ENCODE measurements at regions not wholly inside any gene's neighbourhood (a gene's known extent, or its start where the extent isn't known, plus 50 kb on each side); places are given as distances from the start of the nearest gene placed in this dataset.
"Not testable (repeated sequence)": the region's sequence is repeated elsewhere in the genome, so short reads cannot be mapped to it uniquely, and the experiment has no call there.

- not testable (repeated sequence) for H3K36me3 ChIP-seq (ENCODE audit: insufficient read depth, low read length); H3K4me1 ChIP-seq (ENCODE audit: insufficient read depth, low read length); H3K27ac ChIP-seq (ENCODE audit: low read length); H3K9me3 ChIP-seq (ENCODE audit: insufficient read depth, low read length, severe bottlenecking); H3K4me3 ChIP-seq (ENCODE audit: low read depth in 1 of 2, low read length in 2 of 2); DNase-seq; ATAC-seq (ENCODE audit: insufficient read depth, low read depth); H3K79me2 ChIP-seq (ENCODE audit: insufficient read depth, low read length); H3K27me3 ChIP-seq (ENCODE audit: insufficient read depth, low read length, poor library complexity); H3K4me2 ChIP-seq (ENCODE audit: insufficient read depth, low read length); H4K20me1 ChIP-seq (ENCODE audit: insufficient read depth, low read length); H3K9ac ChIP-seq (ENCODE audit: low read depth, low read length); H2AFZ ChIP-seq (ENCODE audit: low read depth, low read length)
These were observed 182.5 kb upstream of the FAM20C start for GRCh38 chr7:9919-10318.

GRCh38 chr7:32565-33280 is 159.6 kb upstream of the FAM20C start:
- H3K27ac ChIP-seq (ENCODE audit: low read length); H3K27me3 ChIP-seq (ENCODE audit: insufficient read depth, low read length, poor library complexity); ATAC-seq (ENCODE audit: insufficient read depth, low read depth); H3K4me3 ChIP-seq (ENCODE audit: low read depth in 1 of 2, low read length in 2 of 2); H3K79me2 ChIP-seq (ENCODE audit: insufficient read depth, low read length); H3K9ac ChIP-seq (ENCODE audit: low read depth, low read length); H3K4me1 ChIP-seq (ENCODE audit: insufficient read depth, low read length); DNase-seq; H4K20me1 ChIP-seq (ENCODE audit: insufficient read depth, low read length); H3K9me3 ChIP-seq (ENCODE audit: insufficient read depth, low read length, severe bottlenecking); H3K4me2 ChIP-seq (ENCODE audit: insufficient read depth, low read length); H3K36me3 ChIP-seq (ENCODE audit: insufficient read depth, low read length); H2AFZ ChIP-seq (ENCODE audit: low read depth, low read length): not testable (repeated sequence)

- not testable (repeated sequence) for H3K4me2 ChIP-seq (ENCODE audit: insufficient read depth, low read length)
These were observed 157.2 kb upstream of the FAM20C start for GRCh38 chr7:35121-35541.

GRCh38 chr7:36539-36938 is 155.8 kb upstream of the FAM20C start:
- not testable (repeated sequence) for H3K4me3 ChIP-seq (ENCODE audit: low read depth in 1 of 2, low read length in 2 of 2); H3K9me3 ChIP-seq (ENCODE audit: insufficient read depth, low read length, severe bottlenecking); H3K4me1 ChIP-seq (ENCODE audit: insufficient read depth, low read length); H4K20me1 ChIP-seq (ENCODE audit: insufficient read depth, low read length); H2AFZ ChIP-seq (ENCODE audit: low read depth, low read length); H3K27me3 ChIP-seq (ENCODE audit: insufficient read depth, low read length, poor library complexity); H3K79me2 ChIP-seq (ENCODE audit: insufficient read depth, low read length); H3K27ac ChIP-seq (ENCODE audit: low read length); ATAC-seq (ENCODE audit: insufficient read depth, low read depth); H3K36me3 ChIP-seq (ENCODE audit: insufficient read depth, low read length); H3K9ac ChIP-seq (ENCODE audit: low read depth, low read length); DNase-seq; H3K4me2 ChIP-seq (ENCODE audit: insufficient read depth, low read length)

More at GRCh38 chr7:35121-35541, 157.2 kb upstream of the FAM20C start:
- H4K20me1 ChIP-seq (ENCODE audit: insufficient read depth, low read length); H3K36me3 ChIP-seq (ENCODE audit: insufficient read depth, low read length); H3K9me3 ChIP-seq (ENCODE audit: insufficient read depth, low read length, severe bottlenecking); H3K27me3 ChIP-seq (ENCODE audit: insufficient read depth, low read length, poor library complexity); H3K9ac ChIP-seq (ENCODE audit: low read depth, low read length); H2AFZ ChIP-seq (ENCODE audit: low read depth, low read length); H3K4me3 ChIP-seq (ENCODE audit: low read depth in 1 of 2, low read length in 2 of 2); H3K4me1 ChIP-seq (ENCODE audit: insufficient read depth, low read length); ATAC-seq (ENCODE audit: insufficient read depth, low read depth); H3K79me2 ChIP-seq (ENCODE audit: insufficient read depth, low read length); H3K27ac ChIP-seq (ENCODE audit: low read length); DNase-seq: not testable (repeated sequence)

GRCh38 chr7:37656-38055 is 154.7 kb upstream of the FAM20C start:
- H3K36me3 ChIP-seq (ENCODE audit: insufficient read depth, low read length); H4K20me1 ChIP-seq (ENCODE audit: insufficient read depth, low read length); H3K4me1 ChIP-seq (ENCODE audit: insufficient read depth, low read length); ATAC-seq (ENCODE audit: insufficient read depth, low read depth); H3K4me3 ChIP-seq (ENCODE audit: low read depth in 1 of 2, low read length in 2 of 2); H3K9me3 ChIP-seq (ENCODE audit: insufficient read depth, low read length, severe bottlenecking); H2AFZ ChIP-seq (ENCODE audit: low read depth, low read length); H3K9ac ChIP-seq (ENCODE audit: low read depth, low read length); H3K79me2 ChIP-seq (ENCODE audit: insufficient read depth, low read length); H3K27ac ChIP-seq (ENCODE audit: low read length); H3K4me2 ChIP-seq (ENCODE audit: insufficient read depth, low read length); DNase-seq: not testable (repeated sequence)
- H3K27me3 ChIP-seq (ENCODE audit: insufficient read depth, low read length, poor library complexity), result peaks cover 16% of the 10 kb centered on the region

GRCh38 chr7:38444-38843 is 153.9 kb upstream of the FAM20C start:
- ATAC-seq (ENCODE audit: insufficient read depth, low read depth); DNase-seq; H3K9ac ChIP-seq (ENCODE audit: low read depth, low read length); H4K20me1 ChIP-seq (ENCODE audit: insufficient read depth, low read length); H3K79me2 ChIP-seq (ENCODE audit: insufficient read depth, low read length); H3K4me1 ChIP-seq (ENCODE audit: insufficient read depth, low read length); H2AFZ ChIP-seq (ENCODE audit: low read depth, low read length); H3K27ac ChIP-seq (ENCODE audit: low read length); H3K4me3 ChIP-seq (ENCODE audit: low read depth in 1 of 2, low read length in 2 of 2); H3K9me3 ChIP-seq (ENCODE audit: insufficient read depth, low read length, severe bottlenecking); H3K4me2 ChIP-seq (ENCODE audit: insufficient read depth, low read length); H3K36me3 ChIP-seq (ENCODE audit: insufficient read depth, low read length): not testable (repeated sequence)
- peaks cover 22% of the 10 kb centered on the region for H3K27me3 ChIP-seq (ENCODE audit: insufficient read depth, low read length, poor library complexity)

- peak; percentile 35; the same call in 1 of the 3 replicates for ATAC-seq (ENCODE audit: insufficient read depth, low read depth)
- not testable (repeated sequence) for H2AFZ ChIP-seq (ENCODE audit: low read depth, low read length); H3K9me3 ChIP-seq (ENCODE audit: insufficient read depth, low read length, severe bottlenecking); H3K79me2 ChIP-seq (ENCODE audit: insufficient read depth, low read length); H3K4me2 ChIP-seq (ENCODE audit: insufficient read depth, low read length); H3K27ac ChIP-seq (ENCODE audit: low read length); H3K9ac ChIP-seq (ENCODE audit: low read depth, low read length); H3K36me3 ChIP-seq (ENCODE audit: insufficient read depth, low read length); H3K4me3 ChIP-seq (ENCODE audit: low read depth in 1 of 2, low read length in 2 of 2); H3K4me1 ChIP-seq (ENCODE audit: insufficient read depth, low read length); H4K20me1 ChIP-seq (ENCODE audit: insufficient read depth, low read length); DNase-seq
- peaks cover 24% of the 10 kb centered on the region for H3K27me3 ChIP-seq (ENCODE audit: insufficient read depth, low read length, poor library complexity)
These were observed 152.2 kb upstream of the FAM20C start for GRCh38 chr7:39984-40740.
